ENCODE measurements at regions not wholly inside any gene's neighbourhood (a gene's known extent, or its start where the extent isn't known, plus 50 kb on each side); places are given as distances from the start of the nearest gene placed in this dataset.

DNA sequence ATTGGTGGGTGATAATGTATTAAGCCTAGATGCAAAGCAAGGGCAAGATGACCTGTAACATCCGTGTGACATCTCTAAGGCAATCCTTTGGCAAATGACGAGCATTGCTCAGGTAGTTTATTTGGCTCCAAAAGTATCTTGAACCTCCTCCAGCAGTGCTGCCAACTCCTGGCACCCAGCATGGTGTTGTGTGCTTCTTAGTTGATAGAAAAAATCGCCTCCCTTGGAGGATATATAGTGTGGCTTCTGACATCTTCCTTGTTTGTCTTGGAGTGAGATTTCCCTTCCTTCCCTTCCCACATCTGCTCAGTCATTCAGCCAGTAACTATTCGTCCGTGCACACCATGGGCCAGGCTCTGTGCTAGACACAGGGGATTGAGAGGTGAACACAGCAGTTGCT is 121.8 kb downstream of the TOMM20 start:
- Histone ChIP-seq H3K27ac (no peak overlapping the region), H3K36me3 (no peaks in the 10 kb centered on the region), H3K4me3 (no peak overlapping the region), H3K4me1 (ENCODE audit: control insufficient read depth in 1 of 2, low read depth in 2 of 2) (no peaks in the 10 kb centered on the region), H3K27me3 (replicated peaks; ENCODE audit: insufficient read depth) (no peaks in the 10 kb centered on the region), H3K9me3 (no peaks in the 10 kb centered on the region)
- ATAC-seq (ENCODE audit: insufficient number of reproducible peaks, low FRiP score, low read depth) (no peak), DNase-seq (ENCODE audit: low spot score) (no peak)
- TF ChIP-seq, protein P1, sequence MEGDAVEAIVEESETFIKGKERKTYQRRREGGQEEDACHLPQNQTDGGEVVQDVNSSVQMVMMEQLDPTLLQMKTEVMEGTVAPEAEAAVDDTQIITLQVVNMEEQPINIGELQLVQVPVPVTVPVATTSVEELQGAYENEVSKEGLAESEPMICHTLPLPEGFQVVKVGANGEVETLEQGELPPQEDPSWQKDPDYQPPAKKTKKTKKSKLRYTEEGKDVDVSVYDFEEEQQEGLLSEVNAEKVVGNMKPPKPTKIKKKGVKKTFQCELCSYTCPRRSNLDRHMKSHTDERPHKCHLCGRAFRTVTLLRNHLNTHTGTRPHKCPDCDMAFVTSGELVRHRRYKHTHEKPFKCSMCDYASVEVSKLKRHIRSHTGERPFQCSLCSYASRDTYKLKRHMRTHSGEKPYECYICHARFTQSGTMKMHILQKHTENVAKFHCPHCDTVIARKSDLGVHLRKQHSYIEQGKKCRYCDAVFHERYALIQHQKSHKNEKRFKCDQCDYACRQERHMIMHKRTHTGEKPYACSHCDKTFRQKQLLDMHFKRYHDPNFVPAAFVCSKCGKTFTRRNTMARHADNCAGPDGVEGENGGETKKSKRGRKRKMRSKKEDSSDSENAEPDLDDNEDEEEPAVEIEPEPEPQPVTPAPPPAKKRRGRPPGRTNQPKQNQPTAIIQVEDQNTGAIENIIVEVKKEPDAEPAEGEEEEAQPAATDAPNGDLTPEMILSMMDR (IDR thresholded peaks at IDR 0.05): no peak

DNA sequence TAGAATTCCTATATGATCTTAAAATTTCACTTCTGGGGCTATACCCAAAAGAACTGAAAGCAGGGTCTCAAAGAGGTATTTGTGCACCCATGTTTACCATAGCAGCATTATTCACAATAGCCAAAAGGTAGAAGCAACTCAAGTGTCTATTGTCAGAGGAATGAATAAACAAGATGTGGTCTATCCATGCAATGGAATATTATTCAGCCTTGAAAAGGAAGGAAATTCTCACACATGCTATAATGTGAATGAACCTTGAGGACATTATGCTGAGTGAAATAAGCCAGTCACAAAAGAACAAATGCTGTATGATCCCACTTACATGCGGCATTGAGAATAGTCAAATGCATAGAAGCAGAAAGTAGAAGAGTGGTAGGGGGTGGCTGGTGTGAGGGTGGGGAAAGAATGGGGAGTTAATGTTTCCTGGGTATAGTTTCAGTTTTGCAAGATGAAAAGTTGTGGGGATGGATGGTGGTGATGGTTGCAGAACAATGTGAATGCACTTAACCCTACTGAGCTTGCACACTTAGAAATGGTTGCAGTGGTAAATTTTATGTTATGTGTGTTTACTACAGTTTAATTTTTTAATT is 122.4 kb downstream of the TOMM20 start:
- H3K4me3 ChIP-seq: no peak overlapping the region
- DNase-seq (ENCODE audit: low spot score) (no peak), ATAC-seq (ENCODE audit: insufficient number of reproducible peaks, low FRiP score, low read depth) (no peak)
- H3K4me1 ChIP-seq (ENCODE audit: control insufficient read depth in 1 of 2, low read depth in 2 of 2): no peaks in the 10 kb centered on the region
- TF ChIP-seq, protein P1 (IDR thresholded peaks at IDR 0.05): no peak
- H3K27ac ChIP-seq: no peak overlapping the region
- no peaks in the 10 kb centered on the region for H3K27me3 ChIP-seq (replicated peaks; ENCODE audit: insufficient read depth)
- no peaks in the 10 kb centered on the region for H3K9me3 ChIP-seq
- H3K36me3 ChIP-seq: no peaks in the 10 kb centered on the region

DNA sequence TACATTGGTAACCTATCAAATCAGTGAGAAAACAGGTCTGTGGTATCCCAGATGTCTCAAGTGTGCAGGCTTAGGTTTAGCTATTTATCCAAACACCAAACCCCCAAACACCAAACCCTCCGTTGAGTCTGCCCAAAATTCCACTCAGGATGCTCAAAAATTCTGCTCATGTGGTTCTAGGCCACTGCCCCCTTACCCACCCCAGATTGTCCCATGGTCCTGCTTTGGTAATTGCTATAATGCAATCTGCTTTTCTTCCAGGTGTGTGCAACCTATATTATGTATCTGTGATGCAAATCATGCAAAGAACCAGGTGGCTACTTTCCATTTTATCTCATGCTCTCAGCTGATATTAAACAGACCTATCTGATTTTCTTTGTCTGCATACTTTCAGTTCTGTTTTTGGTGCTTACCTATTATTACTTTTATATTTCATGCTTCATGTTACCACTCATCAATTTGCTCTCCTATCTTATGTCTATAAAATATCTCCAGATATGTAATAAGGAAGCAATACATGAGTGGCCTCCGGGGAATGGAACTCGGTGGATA is 123.7 kb downstream of the TOMM20 start:
- Histone ChIP-seq H3K27me3 (replicated peaks; ENCODE audit: insufficient read depth) (no peaks in the 10 kb centered on the region), H3K4me1 (ENCODE audit: control insufficient read depth in 1 of 2, low read depth in 2 of 2) (no peaks in the 10 kb centered on the region), H3K36me3 (no peaks in the 10 kb centered on the region), H3K27ac (no peak overlapping the region), H3K9me3 (no peaks in the 10 kb centered on the region), H3K4me3 (no peak overlapping the region)
- ATAC-seq (ENCODE audit: insufficient number of reproducible peaks, low FRiP score, low read depth) (no peak), DNase-seq (ENCODE audit: low spot score) (no peak)
- TF ChIP-seq, protein P1 (IDR thresholded peaks at IDR 0.05): no peak

DNA sequence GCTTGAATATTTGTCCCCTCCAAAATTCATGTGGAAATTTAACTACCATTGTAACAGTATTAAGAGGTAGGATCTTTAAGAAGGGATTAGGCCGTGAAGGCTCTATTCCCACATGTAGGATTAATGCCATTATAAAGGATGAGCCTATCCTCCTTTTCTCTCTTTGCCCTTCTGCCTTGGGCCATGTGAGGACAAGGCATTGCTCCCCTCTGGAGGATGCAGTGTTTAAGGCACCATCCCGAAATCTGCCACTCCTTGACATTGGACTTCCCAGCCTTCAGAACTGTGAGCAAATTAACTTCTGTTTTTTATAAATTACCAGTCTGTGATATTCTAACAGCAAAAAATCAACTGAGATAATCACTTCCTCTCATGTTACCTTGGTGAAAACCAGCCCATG is 124.4 kb downstream of the TOMM20 start:
- Histone ChIP-seq H3K36me3 (no peaks in the 10 kb centered on the region), H3K27ac (no peak overlapping the region), H3K4me1 (ENCODE audit: control insufficient read depth in 1 of 2, low read depth in 2 of 2) (peaks cover 0 to 2% of the 10 kb centered on the region in 2 donors), H3K4me3 (no peak overlapping the region), H3K9me3 (no peaks in the 10 kb centered on the region), H3K27me3 (replicated peaks; ENCODE audit: insufficient read depth) (no peaks in the 10 kb centered on the region)
- no peak for DNase-seq (ENCODE audit: low spot score)
- TF ChIP-seq, protein P1 (IDR thresholded peaks at IDR 0.05): no peak
- no peak for ATAC-seq (ENCODE audit: insufficient number of reproducible peaks, low FRiP score, low read depth)

DNA sequence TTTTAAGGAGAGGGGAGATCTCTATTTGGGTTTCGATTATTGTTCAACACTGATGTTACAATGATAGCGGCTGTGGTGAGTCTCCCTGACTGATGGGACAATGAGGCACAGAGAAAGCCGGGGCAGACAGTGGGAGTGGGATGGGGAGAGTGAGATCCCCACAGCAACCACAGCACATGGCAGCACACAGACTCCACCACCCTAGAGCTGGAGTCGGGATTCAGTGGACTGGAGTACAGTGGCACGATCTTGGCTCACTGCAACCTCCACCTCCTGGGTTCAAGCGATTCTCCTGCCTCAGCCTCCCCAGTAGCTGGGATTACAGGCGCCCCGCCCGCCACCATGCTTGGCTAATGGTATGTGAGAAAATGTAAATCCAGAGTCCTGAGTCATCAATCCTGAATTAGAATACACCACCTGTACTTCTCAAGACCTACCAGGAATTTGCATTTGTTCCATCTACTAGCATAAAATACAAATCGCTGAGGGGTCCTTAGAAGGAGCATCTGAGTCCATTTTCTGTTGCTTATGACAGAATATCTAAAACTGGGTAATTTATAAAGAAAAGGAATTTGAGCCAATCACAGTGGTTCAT is 125.8 kb downstream of the TOMM20 start:
- no peak for DNase-seq (ENCODE audit: low spot score)

More for the DNA sequence above, 125.8 kb downstream of the TOMM20 start:
- no peak overlapping the region for H3K27ac ChIP-seq
- H3K36me3 ChIP-seq: no peaks in the 10 kb centered on the region
- no peak overlapping the region for H3K4me3 ChIP-seq
- no peaks in the 10 kb centered on the region for H3K27me3 ChIP-seq (replicated peaks; ENCODE audit: insufficient read depth)
- TF ChIP-seq, protein P1 (IDR thresholded peaks at IDR 0.05): no peak
- H3K9me3 ChIP-seq: no peaks in the 10 kb centered on the region
- peaks cover 9 to 16% of the 10 kb centered on the region in 2 donors for H3K4me1 ChIP-seq (ENCODE audit: control insufficient read depth in 1 of 2, low read depth in 2 of 2)
- ATAC-seq (ENCODE audit: insufficient number of reproducible peaks, low FRiP score, low read depth): no peak

Measured in thoracic aorta (tissue), 2 donors.